ENCODE measurements at regions not wholly inside any gene's neighbourhood (a gene's known extent, or its start where the extent isn't known, plus 50 kb on each side); places are given as distances from the start of the nearest gene placed in this dataset.

DNA sequence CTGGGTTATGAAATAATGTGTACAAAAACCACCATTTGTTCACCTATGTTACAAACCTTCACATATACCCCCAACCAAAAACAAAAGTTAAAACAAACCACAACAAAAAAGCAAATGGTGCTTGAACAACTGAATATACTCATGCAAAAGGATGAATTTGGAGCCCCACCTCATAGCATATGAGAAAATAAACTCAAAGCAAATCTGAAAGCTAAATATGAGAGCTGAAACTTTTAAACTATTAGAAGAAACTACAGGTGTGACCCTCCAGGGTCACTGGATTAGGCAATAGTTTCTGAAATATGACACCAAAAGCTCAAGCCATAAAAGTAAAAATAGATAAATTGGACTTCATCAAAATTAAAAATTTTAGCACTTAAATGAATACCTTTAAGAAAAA, 215.5 kb upstream of the CHRM3 start:
- Histone ChIP-seq H3K27ac (no peak overlapping the region), H3K9me3 (no peaks in the 10 kb centered on the region), H3K36me3 (no peaks in the 10 kb centered on the region), H3K4me3 (replicated peaks in 1 of 3) (no peak overlapping the region), H3K27me3 (no peaks in the 10 kb centered on the region), H3K4me1 (no peaks in the 10 kb centered on the region)
- no peak for DNase-seq
- intact Hi-C loops (cut with DNase I) = no loop called here
- TF ChIP-seq, protein P1, sequence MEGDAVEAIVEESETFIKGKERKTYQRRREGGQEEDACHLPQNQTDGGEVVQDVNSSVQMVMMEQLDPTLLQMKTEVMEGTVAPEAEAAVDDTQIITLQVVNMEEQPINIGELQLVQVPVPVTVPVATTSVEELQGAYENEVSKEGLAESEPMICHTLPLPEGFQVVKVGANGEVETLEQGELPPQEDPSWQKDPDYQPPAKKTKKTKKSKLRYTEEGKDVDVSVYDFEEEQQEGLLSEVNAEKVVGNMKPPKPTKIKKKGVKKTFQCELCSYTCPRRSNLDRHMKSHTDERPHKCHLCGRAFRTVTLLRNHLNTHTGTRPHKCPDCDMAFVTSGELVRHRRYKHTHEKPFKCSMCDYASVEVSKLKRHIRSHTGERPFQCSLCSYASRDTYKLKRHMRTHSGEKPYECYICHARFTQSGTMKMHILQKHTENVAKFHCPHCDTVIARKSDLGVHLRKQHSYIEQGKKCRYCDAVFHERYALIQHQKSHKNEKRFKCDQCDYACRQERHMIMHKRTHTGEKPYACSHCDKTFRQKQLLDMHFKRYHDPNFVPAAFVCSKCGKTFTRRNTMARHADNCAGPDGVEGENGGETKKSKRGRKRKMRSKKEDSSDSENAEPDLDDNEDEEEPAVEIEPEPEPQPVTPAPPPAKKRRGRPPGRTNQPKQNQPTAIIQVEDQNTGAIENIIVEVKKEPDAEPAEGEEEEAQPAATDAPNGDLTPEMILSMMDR (IDR thresholded peaks at IDR 0.05) = no peak
- TF ChIP-seq POLR2A (IDR thresholded peaks at IDR 0.05) = no peak

DNA sequence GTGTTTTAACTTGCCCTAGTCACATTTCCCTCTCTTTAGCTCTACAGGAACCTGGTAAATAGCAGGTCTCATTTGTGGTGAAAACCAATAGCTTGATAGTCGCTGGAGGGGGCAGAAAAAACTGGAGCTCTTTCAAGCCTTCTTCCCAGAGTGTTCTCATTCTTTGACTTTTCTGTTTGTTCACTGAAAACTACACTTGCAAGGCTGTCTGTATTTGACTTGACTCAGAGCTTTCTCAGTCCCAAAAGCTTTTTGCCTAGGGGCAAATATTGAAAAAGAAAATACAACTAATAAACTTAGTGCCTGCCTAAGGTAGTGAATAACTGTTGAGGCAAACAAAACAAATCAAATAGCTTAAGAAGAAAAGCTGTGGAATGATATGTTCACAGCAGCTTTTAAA, 217.1 kb upstream of the CHRM3 start:
- intact Hi-C loops (cut with DNase I) = no loop called here
- H3K27ac ChIP-seq = no peak overlapping the region
- no peak for TF ChIP-seq POLR2A (IDR thresholded peaks at IDR 0.05)
- TF ChIP-seq, protein P1 (IDR thresholded peaks at IDR 0.05) = no peak
- H3K9me3 ChIP-seq = no peaks in the 10 kb centered on the region
- no peaks in the 10 kb centered on the region for H3K36me3 ChIP-seq
- 74 to 79% methylated on average over 1 of the region's 1 CpG for WGBS, 2 donors
- no peak overlapping the region for H3K4me3 ChIP-seq (replicated peaks in 1 of 3)
- DNase-seq = no peak
- no peaks in the 10 kb centered on the region for H3K27me3 ChIP-seq
- no peaks in the 10 kb centered on the region for H3K4me1 ChIP-seq

DNA sequence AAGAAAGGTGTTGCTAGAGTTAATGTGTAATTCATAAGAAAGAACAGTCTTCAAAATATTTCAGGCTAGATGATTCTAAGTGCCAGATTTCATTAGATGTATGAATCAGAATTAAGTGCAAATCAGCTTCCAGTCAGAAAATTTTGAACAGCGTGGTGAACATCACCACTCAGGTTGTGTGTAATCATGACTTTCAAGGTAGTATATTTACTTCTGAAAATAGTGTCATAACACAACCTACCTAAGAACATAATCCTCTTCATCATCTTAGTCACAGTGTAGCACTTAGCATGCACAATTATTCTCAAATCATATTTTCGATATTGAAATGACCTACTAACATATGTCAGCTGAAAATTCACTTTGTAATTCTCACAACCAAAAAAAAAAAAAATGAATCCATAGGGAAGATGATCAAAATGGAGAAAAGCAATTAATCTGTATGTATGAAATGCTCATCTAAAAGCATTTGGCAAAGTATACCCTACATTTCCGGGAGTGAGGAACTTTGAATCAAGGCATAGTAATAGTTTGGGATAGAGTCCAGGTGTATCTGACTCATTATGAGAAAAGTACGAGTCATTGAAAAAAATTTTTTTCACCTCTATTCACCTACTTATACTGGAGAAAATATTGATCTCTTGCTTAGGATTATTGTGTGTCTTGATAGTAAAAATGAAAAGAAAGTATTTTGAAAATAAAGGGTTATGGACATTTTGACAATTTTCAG, 221.8 kb upstream of the CHRM3 start:
- no peak for DNase-seq
- no peaks in the 10 kb centered on the region for H3K27me3 ChIP-seq
- 92 to 94% methylated on average over 4 of the region's 4 CpGs for WGBS, 2 donors
- H3K9me3 ChIP-seq = no peaks in the 10 kb centered on the region
- intact Hi-C loops (cut with DNase I) = no loop called here
- no peak for TF ChIP-seq POLR2A (IDR thresholded peaks at IDR 0.05)
- TF ChIP-seq, protein P1 (IDR thresholded peaks at IDR 0.05) = no peak
- H3K4me3 ChIP-seq (replicated peaks in 1 of 3) = no peak overlapping the region
- H3K36me3 ChIP-seq = no peaks in the 10 kb centered on the region
- H3K27ac ChIP-seq = no peak overlapping the region
- no peaks in the 10 kb centered on the region for H3K4me1 ChIP-seq

DNA sequence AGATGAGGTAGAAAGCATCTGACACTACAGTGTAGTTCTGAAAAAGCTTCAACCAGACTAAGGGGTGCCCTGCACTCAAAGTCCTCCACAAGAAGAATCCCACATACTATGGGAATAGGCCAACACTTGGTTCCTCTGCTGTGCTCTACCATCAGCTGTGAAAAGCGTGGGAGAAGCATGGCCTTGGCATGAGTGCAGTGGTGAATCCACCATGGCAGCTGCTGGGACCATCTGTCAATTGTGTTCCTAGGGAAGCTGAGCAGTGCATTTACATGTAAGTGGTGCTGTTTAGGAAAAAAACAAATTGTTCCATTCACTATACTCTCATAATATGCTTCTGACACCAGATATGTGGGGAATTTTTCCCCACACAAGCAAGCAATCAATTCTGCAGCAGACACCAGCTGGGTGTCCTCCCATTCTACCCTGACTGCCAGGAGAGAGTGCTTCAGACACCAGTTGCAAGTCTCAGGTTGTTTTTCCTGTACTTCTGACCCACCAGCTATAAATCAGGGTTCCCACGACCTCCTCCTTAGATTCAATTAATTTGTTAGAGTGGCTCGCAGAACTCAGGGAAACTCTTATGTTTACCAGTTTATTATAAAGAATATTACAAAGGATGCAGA, 230.8 kb upstream of the CHRM3 start:
- no peaks in the 10 kb centered on the region for H3K4me1 ChIP-seq
- DNase-seq = no peak
- no peak overlapping the region for H3K27ac ChIP-seq
- H3K4me3 ChIP-seq (replicated peaks in 1 of 3) = no peak overlapping the region
- no peaks in the 10 kb centered on the region for H3K36me3 ChIP-seq
- H3K27me3 ChIP-seq = no peaks in the 10 kb centered on the region
- no peaks in the 10 kb centered on the region for H3K9me3 ChIP-seq
- WGBS, 2 donors = 82 to 83% methylated on average over 3 of the region's 3 CpGs
- TF ChIP-seq, protein P1 (IDR thresholded peaks at IDR 0.05) = no peak
- TF ChIP-seq POLR2A (IDR thresholded peaks at IDR 0.05) = no peak
- intact Hi-C loops (cut with DNase I) = no loop called here

DNA sequence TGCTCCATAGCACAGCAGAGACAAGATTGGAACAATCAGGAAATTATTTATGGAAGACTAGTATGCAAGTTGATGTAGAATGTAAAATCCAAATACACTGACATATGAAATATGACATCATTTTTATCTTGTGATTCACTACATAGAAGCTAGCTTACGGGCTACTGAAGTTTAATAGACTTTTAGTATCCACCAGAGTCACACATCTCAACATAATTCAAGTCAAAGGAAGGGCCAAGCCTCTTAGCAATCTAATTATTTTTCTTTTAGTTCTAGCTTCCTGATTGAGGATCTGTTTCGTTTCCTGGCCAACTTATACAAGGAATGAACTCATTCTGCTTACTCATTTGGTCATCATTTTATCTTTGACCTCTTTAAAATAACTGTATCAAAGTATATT, 234.4 kb upstream of the CHRM3 start:
- Histone ChIP-seq H3K4me1 (no peaks in the 10 kb centered on the region), H3K36me3 (no peaks in the 10 kb centered on the region), H3K9me3 (no peaks in the 10 kb centered on the region), H3K27ac (no peak overlapping the region), H3K27me3 (no peaks in the 10 kb centered on the region), H3K4me3 (replicated peaks in 1 of 3) (no peak overlapping the region)
- intact Hi-C loops (cut with DNase I) = no loop called here
- TF ChIP-seq POLR2A (IDR thresholded peaks at IDR 0.05) = no peak
- TF ChIP-seq, protein P1 (IDR thresholded peaks at IDR 0.05) = no peak
- DNase-seq = no peak
- WGBS, 2 donors = 80 to 82% methylated on average over 2 of the region's 2 CpGs
